ENCODE measurements at regions not wholly inside any gene's neighbourhood (a gene's known extent, or its start where the extent isn't known, plus 50 kb on each side); places are given as distances from the start of the nearest gene placed in this dataset.

GRCh38 chr16:86133847-86134375 lies 234.9 kb downstream of the IRF8 start:
- Histone ChIP-seq H3K27me3 (replicated peaks; ENCODE audit: insufficient read depth) (no peaks in the 10 kb centered on the region), H3K36me3 (no peaks in the 10 kb centered on the region), H3K9me3 (no peaks in the 10 kb centered on the region), H3K27ac (no peak overlapping the region), H3K4me3 (no peak overlapping the region), H3K4me1 (replicated peaks) (no peaks in the 10 kb centered on the region)
- 85% methylated on average over 9 of the region's 9 CpGs for WGBS
- no peak for DNase-seq (ENCODE audit: low spot score)
- intact Hi-C loops (cut with DNase I), result no loop called here
- TF ChIP-seq POLR2AphosphoS5 (IDR thresholded peaks at IDR 0.05), result no peak
- TF ChIP-seq POLR2A (IDR thresholded peaks at IDR 0.05), result no peak
- TF ChIP-seq, protein P1, sequence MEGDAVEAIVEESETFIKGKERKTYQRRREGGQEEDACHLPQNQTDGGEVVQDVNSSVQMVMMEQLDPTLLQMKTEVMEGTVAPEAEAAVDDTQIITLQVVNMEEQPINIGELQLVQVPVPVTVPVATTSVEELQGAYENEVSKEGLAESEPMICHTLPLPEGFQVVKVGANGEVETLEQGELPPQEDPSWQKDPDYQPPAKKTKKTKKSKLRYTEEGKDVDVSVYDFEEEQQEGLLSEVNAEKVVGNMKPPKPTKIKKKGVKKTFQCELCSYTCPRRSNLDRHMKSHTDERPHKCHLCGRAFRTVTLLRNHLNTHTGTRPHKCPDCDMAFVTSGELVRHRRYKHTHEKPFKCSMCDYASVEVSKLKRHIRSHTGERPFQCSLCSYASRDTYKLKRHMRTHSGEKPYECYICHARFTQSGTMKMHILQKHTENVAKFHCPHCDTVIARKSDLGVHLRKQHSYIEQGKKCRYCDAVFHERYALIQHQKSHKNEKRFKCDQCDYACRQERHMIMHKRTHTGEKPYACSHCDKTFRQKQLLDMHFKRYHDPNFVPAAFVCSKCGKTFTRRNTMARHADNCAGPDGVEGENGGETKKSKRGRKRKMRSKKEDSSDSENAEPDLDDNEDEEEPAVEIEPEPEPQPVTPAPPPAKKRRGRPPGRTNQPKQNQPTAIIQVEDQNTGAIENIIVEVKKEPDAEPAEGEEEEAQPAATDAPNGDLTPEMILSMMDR (IDR thresholded peaks at IDR 0.05), result no peak

DNA sequence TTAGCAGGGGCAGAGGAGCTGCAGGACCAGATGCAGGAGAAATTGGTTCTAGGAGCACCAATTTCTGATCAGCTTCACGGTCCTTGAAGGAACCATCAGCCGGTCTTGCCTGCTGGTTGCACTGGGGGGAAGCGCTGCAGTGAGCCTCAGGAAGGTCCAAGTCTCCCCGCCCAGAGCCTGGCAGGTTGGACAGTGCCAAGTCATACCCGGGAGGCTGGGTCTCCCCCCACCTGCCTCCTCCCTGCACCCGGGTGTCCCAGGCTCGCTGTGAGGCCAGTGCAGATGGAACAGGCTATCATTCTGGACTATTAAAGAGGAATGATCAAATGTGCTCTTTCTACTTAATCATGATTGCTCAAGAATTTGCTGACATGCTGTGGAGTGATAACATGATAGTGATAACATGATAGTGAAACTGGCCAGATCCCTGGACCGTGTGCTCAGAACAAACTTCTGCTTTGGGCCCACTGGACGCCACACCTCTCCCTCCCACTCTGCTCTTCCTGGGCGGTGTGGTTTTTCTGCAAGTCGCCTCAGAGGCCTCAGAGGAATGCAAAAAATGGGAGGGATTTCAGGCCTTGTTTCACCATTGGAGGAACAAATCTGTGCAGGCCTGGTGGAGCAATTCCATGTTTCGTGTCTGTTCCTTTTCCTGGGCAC lies 236.0 kb downstream of the IRF8 start:
- Histone ChIP-seq H3K36me3 (no peaks in the 10 kb centered on the region), H3K4me3 (no peak overlapping the region), H3K27me3 (replicated peaks; ENCODE audit: insufficient read depth) (no peaks in the 10 kb centered on the region), H3K9me3 (no peaks in the 10 kb centered on the region), H3K4me1 (replicated peaks) (no peaks in the 10 kb centered on the region), H3K27ac (no peak overlapping the region)
- no peak for TF ChIP-seq POLR2AphosphoS5 (IDR thresholded peaks at IDR 0.05)
- TF ChIP-seq POLR2A (IDR thresholded peaks at IDR 0.05), result no peak
- TF ChIP-seq, protein P1 (IDR thresholded peaks at IDR 0.05), result no peak
- whole genome bisulfite sequencing, result 69% methylated on average over 12 of the region's 12 CpGs
- DNase-seq (ENCODE audit: low spot score), result no peak
- intact Hi-C loops (cut with DNase I), result no loop called here

- Histone ChIP-seq H3K4me3 (no peak overlapping the region), H3K36me3 (no peaks in the 10 kb centered on the region), H3K27me3 (replicated peaks; ENCODE audit: insufficient read depth) (no peaks in the 10 kb centered on the region), H3K27ac (no peak overlapping the region), H3K9me3 (no peaks in the 10 kb centered on the region), H3K4me1 (replicated peaks) (no peaks in the 10 kb centered on the region)
- intact Hi-C loops (cut with DNase I), result no loop called here
- 47% methylated on average over 6 of the region's 6 CpGs for WGBS
- TF ChIP-seq POLR2A (IDR thresholded peaks at IDR 0.05), result no peak
- no peak for DNase-seq (ENCODE audit: low spot score)
Measured at GRCh38 chr16:86137359-86137758, 238.4 kb downstream of the IRF8 start.

DNA sequence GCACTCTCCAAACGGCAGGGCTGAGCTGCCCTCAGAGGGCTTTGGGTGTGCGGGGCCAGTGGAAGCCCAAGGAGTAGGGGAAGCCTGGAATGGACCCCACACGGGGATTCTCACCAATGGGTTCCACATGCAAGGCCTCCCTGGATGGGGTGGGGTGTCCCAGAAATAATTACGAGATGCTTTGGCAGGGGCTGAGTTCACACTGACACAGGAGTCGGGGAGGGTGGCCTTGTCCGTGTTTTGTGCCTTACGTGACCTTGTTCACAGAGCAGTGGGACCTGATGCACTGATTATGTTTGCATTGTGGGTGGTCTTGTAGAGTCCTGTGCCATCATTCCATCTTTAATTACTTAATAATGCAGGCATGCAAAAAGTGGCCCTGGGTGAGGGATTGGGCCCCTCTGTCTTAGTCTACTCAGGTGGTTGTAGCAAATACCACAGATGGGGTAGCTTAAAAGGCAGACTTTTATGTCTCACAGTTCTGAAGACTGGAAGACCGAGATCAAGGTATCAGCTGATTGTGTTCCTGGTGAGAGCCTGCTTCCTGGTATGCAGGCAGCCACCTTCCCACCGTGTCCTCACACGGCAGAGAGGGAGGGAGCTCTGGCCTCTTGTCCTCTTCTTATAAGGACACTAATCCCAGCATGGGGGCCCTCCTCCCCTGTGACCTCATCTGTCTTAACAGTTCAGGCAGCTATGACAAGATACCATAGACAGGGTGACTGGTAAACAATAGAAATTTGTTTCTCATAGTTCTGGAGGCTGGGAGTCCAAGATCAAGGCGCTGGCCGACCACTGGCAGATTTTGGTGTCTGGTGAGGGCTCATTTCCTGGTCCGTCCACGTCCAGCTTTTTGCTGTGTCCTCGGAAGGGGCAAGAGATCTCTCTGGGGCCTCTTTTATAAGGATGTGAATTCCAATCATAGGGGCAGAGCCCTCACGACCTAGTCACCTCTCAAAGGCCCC lies 239.4 kb downstream of the IRF8 start:
- no peak for DNase-seq (ENCODE audit: low spot score)
- Histone ChIP-seq H3K27me3 (replicated peaks; ENCODE audit: insufficient read depth) (no peaks in the 10 kb centered on the region), H3K9me3 (no peaks in the 10 kb centered on the region), H3K4me1 (replicated peaks) (no peaks in the 10 kb centered on the region), H3K36me3 (no peaks in the 10 kb centered on the region), H3K27ac (no peak overlapping the region), H3K4me3 (no peak overlapping the region)
- 72% methylated on average over 16 of the region's 16 CpGs for WGBS
- TF ChIP-seq POLR2A (IDR thresholded peaks at IDR 0.05), result no peak
- TF ChIP-seq POLR2AphosphoS5 (IDR thresholded peaks at IDR 0.05), result no peak
- TF ChIP-seq, protein P1 (IDR thresholded peaks at IDR 0.05), result no peak
- intact Hi-C loops (cut with DNase I), result no loop called here

DNA sequence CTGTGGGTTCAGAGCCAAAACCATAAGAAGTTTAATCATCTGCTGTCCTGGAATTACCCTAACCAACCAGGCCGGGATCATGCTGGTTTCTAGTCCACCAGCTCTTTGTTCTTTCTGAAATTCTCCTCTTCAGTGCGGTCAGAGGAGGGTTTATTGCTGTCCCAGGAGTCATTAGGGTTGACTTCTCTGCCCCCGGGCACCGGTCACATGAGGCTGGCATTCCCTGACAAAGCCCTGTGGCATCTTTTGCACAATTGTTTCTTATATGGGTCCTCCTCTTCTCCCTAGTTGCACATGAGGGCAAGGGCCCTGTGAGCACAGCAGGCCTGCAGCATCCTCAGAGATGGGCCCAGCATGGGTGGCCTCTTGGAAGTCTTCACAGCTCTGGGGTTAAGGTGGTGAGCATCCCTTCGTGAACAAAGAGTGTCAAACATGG lies 243.9 kb downstream of the IRF8 start:
- WGBS, result 70% methylated on average over 5 of the region's 5 CpGs
- H3K36me3 ChIP-seq, result no peaks in the 10 kb centered on the region
- TF ChIP-seq, protein P1 (IDR thresholded peaks at IDR 0.05), result no peak
- TF ChIP-seq POLR2AphosphoS5 (IDR thresholded peaks at IDR 0.05), result no peak
- TF ChIP-seq POLR2A (IDR thresholded peaks at IDR 0.05), result no peak
- intact Hi-C loops (cut with DNase I), result no loop called here
- no peaks in the 10 kb centered on the region for H3K27me3 ChIP-seq (replicated peaks; ENCODE audit: insufficient read depth)
- H3K27ac ChIP-seq, result no peak overlapping the region
- no peaks in the 10 kb centered on the region for H3K4me1 ChIP-seq (replicated peaks)
- H3K4me3 ChIP-seq, result no peak overlapping the region
- DNase-seq (ENCODE audit: low spot score), result no peak
- H3K9me3 ChIP-seq, result no peaks in the 10 kb centered on the region
